ENCODE measurements at regions not wholly inside any gene's neighbourhood (a gene's known extent, or its start where the extent isn't known, plus 50 kb on each side); places are given as distances from the start of the nearest gene placed in this dataset.

- H3K27ac ChIP-seq (ENCODE audit: low read depth, low read length): no peak overlapping the region
- no peaks in the 10 kb centered on the region for H3K36me3 ChIP-seq (ENCODE audit: low read length)
- no peak overlapping the region for H3K9ac ChIP-seq (ENCODE audit: low read length)
- H3K9me3 ChIP-seq (ENCODE audit: insufficient read depth, low read length): no peaks in the 10 kb centered on the region
- no peak overlapping the region for H3K4me2 ChIP-seq (ENCODE audit: low read depth, low read length, poor library complexity, severe bottlenecking)
- no peaks in the 10 kb centered on the region for H4K20me1 ChIP-seq (ENCODE audit: low read depth, low read length)
- no peak for TF ChIP-seq EZH2phosphoT487 (conservative IDR thresholded peaks at IDR 0.05; ENCODE audit: low read length)
- no peak for TF ChIP-seq CTCF (IDR thresholded peaks at IDR 0.05; ENCODE audit: insufficient read depth, low read length, poor library complexity, severe bottlenecking)
- H3K79me2 ChIP-seq (ENCODE audit: insufficient read depth, low read length): no peaks in the 10 kb centered on the region
- H3K9me2 ChIP-seq (replicated peaks; ENCODE audit: insufficient read depth, low read length): no peaks in the 10 kb centered on the region
- H3F3A ChIP-seq (ENCODE audit: insufficient read depth): no peaks in the 10 kb centered on the region
- H2AFZ ChIP-seq (ENCODE audit: low read depth, low read length, severe bottlenecking): no peak overlapping the region
- no peak overlapping the region for H3K4me3 ChIP-seq (ENCODE audit: insufficient read depth, low read length, poor library complexity, severe bottlenecking)
- no peaks in the 10 kb centered on the region for H3K27me3 ChIP-seq (ENCODE audit: low read length)
Measured at GRCh38 chr20:60213126-60213893, 255.1 kb downstream of the CDH26 start.

GRCh38 chr20:60214901-60215815, 256.9 kb downstream of the CDH26 start:
- no peaks in the 10 kb centered on the region for H3K9me3 ChIP-seq (ENCODE audit: insufficient read depth, low read length)
- no peak overlapping the region for H3K4me2 ChIP-seq (ENCODE audit: low read depth, low read length, poor library complexity, severe bottlenecking)
- no peak for TF ChIP-seq CTCF (IDR thresholded peaks at IDR 0.05; ENCODE audit: insufficient read depth, low read length, poor library complexity, severe bottlenecking)
- H3F3A ChIP-seq (ENCODE audit: insufficient read depth): no peaks in the 10 kb centered on the region
- no peaks in the 10 kb centered on the region for H3K9me2 ChIP-seq (replicated peaks; ENCODE audit: insufficient read depth, low read length)
- H3K79me2 ChIP-seq (ENCODE audit: insufficient read depth, low read length): no peaks in the 10 kb centered on the region
- H3K36me3 ChIP-seq (ENCODE audit: low read length): no peaks in the 10 kb centered on the region
- H3K27ac ChIP-seq (ENCODE audit: low read depth, low read length): no peak overlapping the region
- no peak overlapping the region for H3K4me3 ChIP-seq (ENCODE audit: insufficient read depth, low read length, poor library complexity, severe bottlenecking)
- no peak overlapping the region for H3K9ac ChIP-seq (ENCODE audit: low read length)
- H2AFZ ChIP-seq (ENCODE audit: low read depth, low read length, severe bottlenecking): no peak overlapping the region
- no peaks in the 10 kb centered on the region for H4K20me1 ChIP-seq (ENCODE audit: low read depth, low read length)
- H3K27me3 ChIP-seq (ENCODE audit: low read length): no peaks in the 10 kb centered on the region

- Histone ChIP-seq H3K4me2 (ENCODE audit: low read depth, low read length, poor library complexity, severe bottlenecking) (no peak overlapping the region), H3K9me3 (ENCODE audit: insufficient read depth, low read length) (no peaks in the 10 kb centered on the region), H3K4me3 (ENCODE audit: insufficient read depth, low read length, poor library complexity, severe bottlenecking) (no peak overlapping the region), H3K27me3 (ENCODE audit: low read length) (no peaks in the 10 kb centered on the region), H3K9me2 (replicated peaks; ENCODE audit: insufficient read depth, low read length) (no peaks in the 10 kb centered on the region), H3K27ac (ENCODE audit: low read depth, low read length) (no peak overlapping the region), H3K9ac (ENCODE audit: low read length) (no peak overlapping the region), H3F3A (ENCODE audit: insufficient read depth) (no peaks in the 10 kb centered on the region), H3K36me3 (ENCODE audit: low read length) (no peaks in the 10 kb centered on the region), H2AFZ (ENCODE audit: low read depth, low read length, severe bottlenecking) (no peak overlapping the region), H4K20me1 (ENCODE audit: low read depth, low read length) (no peaks in the 10 kb centered on the region), H3K79me2 (ENCODE audit: insufficient read depth, low read length) (no peaks in the 10 kb centered on the region)
- TF ChIP-seq CTCF (IDR thresholded peaks at IDR 0.05; ENCODE audit: insufficient read depth, low read length, poor library complexity, severe bottlenecking) (no peak), EZH2phosphoT487 (conservative IDR thresholded peaks at IDR 0.05; ENCODE audit: low read length) (no peak)
Measured at GRCh38 chr20:60215816-60216730, 257.9 kb downstream of the CDH26 start.
